CD4-positive, alpha-beta T cell (primary cell): ENCODE measurements at regions not wholly inside any gene's neighbourhood (a gene's known extent, or its start where the extent isn't known, plus 50 kb on each side); places are given as distances from the start of the nearest gene placed in this dataset.
"Not testable (repeated sequence)": the region's sequence is repeated elsewhere in the genome, so short reads cannot be mapped to it uniquely, and the experiment has no call there.

ENCODE experiments used
- ATAC-seq: fragments of 200-7000 bp; cut with Tn5 transposase; one replicate; pipeline ENCODE4 v1.10.0; 2022; ENCODE audit warnings: mild to moderate bottlenecking; ENCODE audit not compliant: poor library complexity
- CTCF ChIA-PET: fragments of 350-600 bp; sonication (Branson Sonifier 250); formaldehyde crosslinking; loops from one replicate; lab custom pipeline; 2021; ENCODE audit warnings: antibody characterized with exemption, inconsistent platforms; lab: Charles Lee
- POLR2A ChIA-PET: fragments of 350-600 bp; sonication (Branson Sonifier 250); formaldehyde crosslinking; loops from one replicate; lab custom pipeline; 2021; ENCODE audit warnings: antibody characterized with exemption, inconsistent platforms; lab: Charles Lee
- DNase-seq, 14 experiments: peaks; one replicate each; pipeline ENCODE4 v3.0.0-alpha.2; 2013 to 2020; ENCODE audit warnings: mixed read lengths in 2 of 14
- H3K27ac ChIP-seq, 2 donors: one replicate each; pipeline versions ENCODE4 v1.5.1 to v1.7.0; 2013; ENCODE audit warnings: low read length in 2 of 2, low read depth in 1 of 2, mild to moderate bottlenecking in 1 of 2
- H3K27me3 ChIP-seq, 2 experiments: 1 replicate in 1 of 2; 2 replicates in 1 of 2; pipeline versions ENCODE4 v1.6.1 to v1.7.0; 2013; ENCODE audit warnings: low read length in 2 of 2, control low read depth in 1 of 2, mild to moderate bottlenecking in 1 of 2, moderate library complexity in 1 of 2; ENCODE audit not compliant: insufficient read depth in 2 of 2, control insufficient read depth in 1 of 2
- H3K36me3 ChIP-seq: one replicate; pipeline ENCODE4 v1.6.1; 2013; ENCODE audit warnings: low read length, control low read depth; ENCODE audit not compliant: insufficient read depth
- H3K4me1 ChIP-seq: one replicate; pipeline ENCODE4 v1.6.1; 2013; ENCODE audit warnings: low read length, control low read depth; ENCODE audit not compliant: insufficient read depth
- H3K4me3 ChIP-seq: one replicate; pipeline ENCODE4 v1.5.1; 2013; ENCODE audit warnings: mild to moderate bottlenecking, low read length, moderate library complexity
- H3K9me3 ChIP-seq, 2 experiments: 1 replicate in 1 of 2; 2 replicates in 1 of 2; pipeline versions ENCODE4 v1.6.1 to v1.7.0; 2013; ENCODE audit warnings: low read length in 2 of 2, mild to moderate bottlenecking in 2 of 2, control low read depth in 1 of 2, moderate library complexity in 1 of 2; ENCODE audit not compliant: control insufficient read depth in 1 of 2, insufficient read depth in 1 of 2
- H3K27ac Mint-ChIP-seq: one replicate; pipeline ENCODE4 v1.8.0; 2020; ENCODE audit warnings: mixed read lengths
- H3K27me3 Mint-ChIP-seq: one replicate; pipeline ENCODE4 v1.8.0; 2021; ENCODE audit warnings: mixed read lengths
- H3K36me3 Mint-ChIP-seq: one replicate; pipeline ENCODE4 v1.8.0; 2021; ENCODE audit warnings: low read depth, mixed read lengths
- H3K4me1 Mint-ChIP-seq: one replicate; pipeline ENCODE4 v1.8.0; 2021; ENCODE audit warnings: low read depth, mixed read lengths
- H3K4me3 Mint-ChIP-seq: one replicate; pipeline ENCODE4 v1.8.0; 2020; ENCODE audit warnings: mild to moderate bottlenecking, mixed read lengths
- H3K9me3 Mint-ChIP-seq: one replicate; pipeline ENCODE4 v1.8.0; 2020; ENCODE audit warnings: mixed read lengths
- CTCF ChIP-seq: fragments of 200-600 bp; IDR thresholded peaks from one replicate; pipeline ENCODE4 v1.8.0; 2022; ENCODE audit warnings: antibody characterized with exemption, mild to moderate bottlenecking
- intact Hi-C, 2 experiments: fragments of 100-400 bp; cut with DNase I in 1 of 2; cut with micrococcal nuclease in 1 of 2; formaldehyde crosslinking; loops; one replicate each; pipeline versions ENCODE4 v1.15.1 to v1.9.0; 2023 to 2025; cut with DNase I, micrococcal nuclease

- ATAC-seq (no peak), DNase-seq (no peak)
- intact Hi-C loops: no loop called here
- peaks cover 0 to 12% of the 10 kb centered on the region in 2 experiments for H3K9me3 ChIP-seq
- H3K4me3 Mint-ChIP-seq: no peak overlapping the region
- H3K27me3 ChIP-seq: no peaks in the 10 kb centered on the region
- TF ChIP-seq CTCF: no peak
- no peaks in the 10 kb centered on the region for H3K4me1 Mint-ChIP-seq
- H3K36me3 Mint-ChIP-seq: no peaks in the 10 kb centered on the region
- H3K36me3 ChIP-seq: no peaks in the 10 kb centered on the region
- peaks cover 3% of the 10 kb centered on the region for H3K9me3 Mint-ChIP-seq
- H3K27ac ChIP-seq: no peak overlapping the region
- H3K4me3 ChIP-seq: no peak overlapping the region
- ChIA-PET CTCF (no interaction called here), POLR2A (no interaction called here)
- H3K27me3 Mint-ChIP-seq: peaks cover 4% of the 10 kb centered on the region
- no peaks in the 10 kb centered on the region for H3K4me1 ChIP-seq
- no peak overlapping the region for H3K27ac Mint-ChIP-seq
Observed at GRCh38 chr10:80814147-80814652, 276.5 kb downstream of the SH2D4B start.

- Histone ChIP-seq H3K4me1 (no peaks in the 10 kb centered on the region), H3K9me3 (peaks cover 14 to 22% of the 10 kb centered on the region in 2 experiments), H3K36me3 (no peaks in the 10 kb centered on the region), H3K27me3 (no peaks in the 10 kb centered on the region), H3K27ac (no peak overlapping the region), H3K4me3 (no peak overlapping the region)
- Mint-ChIP-seq H3K9me3 (peaks cover 11% of the 10 kb centered on the region), H3K4me3 (no peak overlapping the region), H3K27ac (no peak overlapping the region), H3K36me3 (no peaks in the 10 kb centered on the region), H3K27me3 (no peaks in the 10 kb centered on the region), H3K4me1 (no peaks in the 10 kb centered on the region)
- POLR2A ChIA-PET: no interaction called here
- intact Hi-C loops: no loop called here
- ATAC-seq: no peak
- no peak for TF ChIP-seq CTCF
- no peak for DNase-seq
- CTCF ChIA-PET: no interaction called here
Observed at GRCh38 chr10:80829151-80829550, 291.4 kb downstream of the SH2D4B start.

- no peak for DNase-seq
- POLR2A ChIA-PET: no interaction called here
- CTCF ChIA-PET: no interaction called here
Observed at GRCh38 chr10:80829562-80829961, 291.9 kb downstream of the SH2D4B start.

GRCh38 chr10:80832693-80833092, 295.0 kb downstream of the SH2D4B start:
- H3K27me3 ChIP-seq, CTCF ChIA-PET, DNase-seq, H3K36me3 ChIP-seq, intact Hi-C loops, H3K36me3 Mint-ChIP-seq, H3K27ac Mint-ChIP-seq, H3K27me3 Mint-ChIP-seq, H3K27ac ChIP-seq, H3K4me3 Mint-ChIP-seq, H3K4me3 ChIP-seq, ATAC-seq, H3K4me1 Mint-ChIP-seq, POLR2A ChIA-PET, H3K4me1 ChIP-seq: not testable (repeated sequence)
- H3K9me3 Mint-ChIP-seq: peaks cover 14% of the 10 kb centered on the region
- peaks cover 7 to 18% of the 10 kb centered on the region in 2 experiments for H3K9me3 ChIP-seq

More at GRCh38 chr10:80829562-80829961, 291.9 kb downstream of the SH2D4B start:
- intact Hi-C loops: no loop called here
- Histone ChIP-seq H3K36me3 (no peaks in the 10 kb centered on the region), H3K27me3 (no peaks in the 10 kb centered on the region), H3K4me3 (no peak overlapping the region), H3K27ac (no peak overlapping the region), H3K9me3 (peaks cover 14 to 22% of the 10 kb centered on the region in 2 experiments), H3K4me1 (no peaks in the 10 kb centered on the region)
- no peak overlapping the region for H3K4me3 Mint-ChIP-seq
- no peaks in the 10 kb centered on the region for H3K4me1 Mint-ChIP-seq
- H3K27me3 Mint-ChIP-seq: no peaks in the 10 kb centered on the region
- H3K27ac Mint-ChIP-seq: no peak overlapping the region
- H3K9me3 Mint-ChIP-seq: peaks cover 11% of the 10 kb centered on the region
- ATAC-seq: no peak
- no peak for TF ChIP-seq CTCF
- H3K36me3 Mint-ChIP-seq: no peaks in the 10 kb centered on the region
